ENCODE measurements at regions not wholly inside any gene's neighbourhood (a gene's known extent, or its start where the extent isn't known, plus 50 kb on each side); places are given as distances from the start of the nearest gene placed in this dataset.
A peak's percentile ranks its signal among the peaks of the same experiment; 100 is the strongest.
"Not testable (repeated sequence)": the region's sequence is repeated elsewhere in the genome, so short reads cannot be mapped to it uniquely, and the experiment has no call there.

DNA sequence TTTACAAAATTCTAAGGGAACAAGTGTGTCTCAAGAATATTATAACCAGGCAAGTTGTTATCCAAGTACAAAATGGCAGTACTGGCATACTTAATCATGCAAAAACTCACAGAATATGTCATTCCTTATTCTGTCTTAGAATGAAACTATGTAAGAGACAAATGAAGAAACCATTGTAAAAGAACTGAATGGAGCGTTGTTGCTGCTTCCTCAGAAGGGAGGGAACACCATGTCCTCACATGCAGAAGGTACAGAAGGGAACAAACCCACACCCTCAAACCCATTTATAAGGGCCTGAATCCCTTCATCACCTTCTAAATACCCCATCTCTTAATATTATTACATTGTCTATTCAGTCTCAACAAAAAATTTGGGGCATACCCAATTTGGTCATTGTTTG lies 960.0 kb downstream of the LTN1 start:
- not testable (repeated sequence) for DNase-seq

- DNase-seq: not testable (repeated sequence)
Observed at GRCh38 chr21:28031066-28031465, 961.6 kb downstream of the LTN1 start.

GRCh38 chr21:28025111-28025510 lies 967.6 kb downstream of the LTN1 start:
- DNase-seq: no peak

DNA sequence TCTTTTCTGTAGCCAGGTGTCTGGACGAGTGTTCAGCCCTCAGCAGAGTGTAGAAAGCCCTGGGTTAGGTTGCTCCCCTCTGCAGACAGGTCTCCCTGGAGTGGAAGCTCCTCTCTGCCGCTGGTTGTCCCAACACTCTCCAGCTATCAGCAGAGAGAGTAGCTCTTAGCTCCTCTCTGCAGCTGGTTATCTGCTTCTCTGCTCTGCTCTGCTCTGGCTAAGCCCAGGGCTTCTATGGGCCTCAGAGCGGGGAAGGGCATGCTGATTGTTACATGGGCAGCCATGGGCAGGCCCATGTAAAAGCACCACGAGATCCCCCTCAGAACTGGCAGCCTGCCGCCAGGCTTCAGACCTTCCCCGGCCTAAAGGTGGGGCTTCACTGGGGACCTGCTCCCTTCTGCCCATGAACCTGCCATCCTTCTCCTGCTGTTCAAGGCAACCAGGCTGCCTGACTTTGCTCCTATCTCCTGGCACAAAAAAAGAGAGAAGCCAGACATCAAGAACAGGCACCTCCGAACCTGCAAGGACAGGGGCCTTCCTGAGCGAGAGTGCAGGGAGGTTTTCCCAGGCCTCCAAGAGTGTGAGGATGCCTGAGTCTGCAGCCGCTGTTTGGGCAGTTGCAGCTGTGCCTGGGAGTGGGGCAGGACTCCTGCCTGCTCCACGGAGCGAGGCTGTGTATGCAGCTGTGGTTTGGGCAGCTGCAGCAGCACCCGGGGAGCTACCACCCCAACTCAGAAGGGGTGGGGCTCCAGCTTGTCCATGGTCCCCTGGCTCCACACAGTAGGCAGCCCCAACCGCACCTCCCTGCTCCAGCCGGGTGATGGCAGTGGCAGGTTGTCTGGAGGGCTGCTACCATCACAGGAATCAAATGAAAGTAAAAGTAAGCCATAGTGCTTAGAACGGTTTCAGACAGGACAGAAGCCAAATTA lies 973.7 kb downstream of the LTN1 start:
- DNase-seq: peak; percentile 22

- no peak for DNase-seq
Observed at GRCh38 chr21:28018213-28018612, 974.5 kb downstream of the LTN1 start.

GRCh38 chr21:28016571-28016970 lies 976.1 kb downstream of the LTN1 start:
- DNase-seq: no peak

DNA sequence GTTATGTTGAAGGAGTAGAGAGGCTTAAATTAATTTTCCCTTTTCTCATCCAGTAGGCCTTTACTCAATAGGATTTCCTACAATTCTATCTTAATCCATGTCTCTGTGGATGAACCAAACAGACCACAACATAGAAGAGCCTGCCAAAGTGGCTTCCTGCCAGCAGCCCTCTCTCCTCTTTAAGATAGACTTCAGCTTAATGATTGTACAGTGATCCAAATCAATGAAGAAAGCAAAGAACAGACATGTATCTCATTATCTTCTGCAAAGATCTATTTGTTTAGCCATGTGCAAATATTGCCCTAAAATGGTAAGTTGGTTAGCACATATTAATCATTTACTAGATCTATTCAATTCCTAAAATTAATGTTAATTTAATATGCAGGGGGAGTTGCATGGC lies 979.6 kb downstream of the LTN1 start:
- DNase-seq: not testable (repeated sequence)

DNA sequence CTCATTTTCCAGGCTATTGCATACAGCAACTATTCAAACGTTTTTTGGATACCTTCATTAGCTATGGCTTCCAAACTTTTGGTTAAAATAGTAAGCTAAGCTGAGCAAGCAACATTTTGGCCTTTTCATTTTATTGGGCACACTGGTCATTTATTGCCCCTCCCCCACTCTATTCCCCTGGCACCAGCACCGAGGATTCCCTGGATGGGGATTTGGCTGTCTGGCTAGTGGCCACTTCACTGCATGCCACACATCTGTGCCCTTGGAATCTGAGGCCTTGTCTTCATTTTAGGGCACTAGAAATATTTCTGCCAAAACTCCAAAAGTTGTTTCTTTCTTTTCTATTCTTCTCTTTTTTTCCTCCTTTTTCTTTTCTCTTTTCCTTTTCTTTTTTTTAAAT lies 980.7 kb downstream of the LTN1 start:
- DNase-seq: not testable (repeated sequence)

DNA sequence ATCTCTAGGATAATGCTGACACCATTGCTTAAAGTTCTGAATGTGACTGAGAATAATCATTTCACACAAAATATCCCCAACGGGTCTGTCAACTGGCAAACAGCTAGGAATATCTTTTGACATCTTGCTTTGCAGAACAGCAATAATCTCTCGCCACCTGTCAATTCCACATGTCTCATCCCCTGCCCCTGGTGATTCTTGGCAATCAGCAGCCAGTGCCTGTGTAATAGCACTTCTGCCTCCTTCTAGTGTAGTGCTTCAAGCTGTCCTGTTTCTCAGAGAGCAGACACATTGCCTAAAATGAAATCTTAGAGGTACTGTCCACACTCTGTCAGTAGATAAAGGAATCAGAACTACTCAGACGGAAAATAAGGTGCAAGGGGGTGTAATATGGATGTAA lies 984.4 kb downstream of the LTN1 start:
- not testable (repeated sequence) for DNase-seq

- DNase-seq: not testable (repeated sequence)
Observed at GRCh38 chr21:28003627-28004026, 989.0 kb downstream of the LTN1 start.

DNA sequence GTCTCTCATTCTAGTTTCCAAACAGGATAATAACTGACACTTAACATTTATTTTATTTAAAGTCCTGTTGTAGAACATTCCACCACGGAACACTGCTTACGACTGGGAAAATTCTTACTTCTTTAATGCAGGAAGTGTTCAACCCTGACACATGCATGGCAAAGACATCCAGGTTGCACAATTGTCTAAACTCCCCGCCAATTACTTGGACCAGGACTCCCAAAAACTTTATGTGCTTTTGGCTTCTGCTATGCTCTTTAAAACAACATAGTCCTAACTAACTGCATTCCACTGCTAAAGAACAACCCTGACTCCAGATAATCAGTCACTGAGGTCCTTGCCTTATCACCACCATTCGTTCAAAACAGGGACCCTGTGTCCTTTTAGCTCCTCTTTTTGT lies 995.8 kb downstream of the LTN1 start:
- DNase-seq: not testable (repeated sequence)

DNA sequence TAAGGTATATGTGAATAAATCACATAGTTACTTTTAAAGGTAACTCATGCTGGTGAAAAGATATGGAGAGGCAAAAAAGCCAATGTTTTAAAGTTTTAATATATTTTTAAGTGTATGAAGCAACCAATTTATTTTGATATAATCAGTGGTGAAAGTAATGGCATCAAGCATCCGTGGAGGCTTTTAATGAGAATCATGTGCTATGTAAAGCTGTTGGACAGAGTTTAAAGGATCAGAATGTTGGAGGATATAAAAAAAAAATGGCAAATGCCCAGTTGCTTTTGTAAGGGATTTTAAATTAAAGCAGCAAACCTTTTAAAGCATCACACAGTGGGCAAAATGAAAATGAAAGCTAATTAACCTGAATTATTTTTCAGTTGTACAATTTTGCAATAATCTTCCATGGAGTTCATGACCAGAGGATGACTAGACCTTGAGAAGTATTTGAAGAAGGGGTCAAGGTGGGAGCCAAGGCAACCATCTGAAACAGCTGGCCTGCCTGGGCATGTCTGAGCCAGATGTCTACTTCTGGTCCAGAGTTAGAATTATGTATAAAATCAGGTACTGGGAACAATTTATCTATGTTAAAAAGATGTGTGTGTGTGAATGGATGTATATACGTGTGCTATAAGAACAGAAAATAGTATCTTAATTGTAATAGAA lies 1007.9 kb downstream of the LTN1 start:
- not testable (repeated sequence) for DNase-seq

- DNase-seq: not testable (repeated sequence)
Observed at GRCh38 chr21:27979446-27979845, 1012.6 kb upstream of the ADAMTS5 start.

GRCh38 chr21:27975514-27975913 lies 1008.6 kb upstream of the ADAMTS5 start:
- DNase-seq: no peak

GRCh38 chr21:27974152-27974551 lies 1007.3 kb upstream of the ADAMTS5 start:
- not testable (repeated sequence) for DNase-seq

DNA sequence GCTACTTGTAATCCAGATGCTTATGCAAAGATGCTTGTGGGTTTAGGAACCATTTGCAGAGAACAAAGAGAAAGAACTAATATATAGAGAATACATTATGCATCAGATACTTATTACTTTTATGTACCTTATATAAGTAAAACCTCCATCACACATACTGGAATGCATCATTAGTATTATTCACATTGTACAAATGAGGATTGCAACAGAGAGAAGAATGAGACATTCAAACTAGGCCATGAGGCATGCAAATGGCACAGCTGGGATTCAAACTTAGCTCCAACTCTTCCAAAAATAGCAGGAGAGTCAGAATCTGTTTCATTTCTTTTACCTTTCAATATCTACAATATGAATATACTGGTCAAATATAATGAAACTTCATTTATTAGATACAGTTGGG lies 1001.4 kb upstream of the ADAMTS5 start:
- not testable (repeated sequence) for DNase-seq

DNA sequence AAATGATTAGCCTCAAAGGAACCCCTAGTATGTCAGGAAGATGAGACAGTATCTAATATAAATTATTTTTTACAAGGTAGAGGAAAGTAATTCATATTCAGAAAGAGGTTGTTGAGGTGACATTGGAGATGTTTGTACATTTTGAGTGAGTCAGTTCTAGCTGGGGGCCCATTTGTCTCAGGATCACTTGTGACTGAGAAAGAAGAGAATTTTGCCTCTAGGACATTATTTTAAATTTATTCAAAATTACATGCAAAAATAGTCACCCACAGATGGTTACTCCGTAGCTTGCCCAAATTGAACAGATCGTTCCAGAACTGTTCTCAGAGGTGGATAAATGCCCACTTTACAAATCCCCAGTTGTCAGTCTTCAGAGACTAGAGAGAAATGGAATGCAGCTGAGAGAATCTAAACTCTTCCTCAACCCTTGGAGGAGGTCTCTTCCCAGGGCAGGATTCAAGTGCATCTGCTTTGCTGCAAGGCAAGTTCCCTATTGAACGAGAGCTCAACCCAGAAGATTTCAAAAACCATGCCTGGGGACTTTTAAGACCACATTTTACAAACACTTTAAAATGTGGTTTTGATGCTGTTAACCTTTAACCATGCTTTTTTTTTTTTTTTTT lies 987.8 kb upstream of the ADAMTS5 start:
- no peak for DNase-seq

- no peak for DNase-seq
Observed at GRCh38 chr21:27953340-27954045, 986.6 kb upstream of the ADAMTS5 start.

DNA sequence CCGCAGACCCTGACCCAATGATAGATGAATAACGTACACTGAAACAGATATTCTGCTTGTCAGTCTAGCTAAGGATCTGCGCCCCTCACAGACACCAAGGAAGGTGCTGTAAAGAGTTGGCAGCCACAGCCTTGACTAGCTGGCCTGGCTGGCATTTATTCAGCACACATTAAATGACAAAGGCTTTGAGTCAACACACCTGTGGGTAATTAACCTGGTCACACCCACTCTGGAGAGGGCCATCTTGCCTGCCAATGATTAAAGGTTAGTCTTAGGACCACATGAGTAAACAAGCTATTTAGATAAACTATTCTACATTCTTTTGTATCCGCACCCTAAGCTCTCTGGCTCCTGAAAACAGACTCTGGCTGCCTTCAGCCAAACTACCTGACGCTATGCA lies 982.2 kb upstream of the ADAMTS5 start:
- DNase-seq: not testable (repeated sequence)

DNA sequence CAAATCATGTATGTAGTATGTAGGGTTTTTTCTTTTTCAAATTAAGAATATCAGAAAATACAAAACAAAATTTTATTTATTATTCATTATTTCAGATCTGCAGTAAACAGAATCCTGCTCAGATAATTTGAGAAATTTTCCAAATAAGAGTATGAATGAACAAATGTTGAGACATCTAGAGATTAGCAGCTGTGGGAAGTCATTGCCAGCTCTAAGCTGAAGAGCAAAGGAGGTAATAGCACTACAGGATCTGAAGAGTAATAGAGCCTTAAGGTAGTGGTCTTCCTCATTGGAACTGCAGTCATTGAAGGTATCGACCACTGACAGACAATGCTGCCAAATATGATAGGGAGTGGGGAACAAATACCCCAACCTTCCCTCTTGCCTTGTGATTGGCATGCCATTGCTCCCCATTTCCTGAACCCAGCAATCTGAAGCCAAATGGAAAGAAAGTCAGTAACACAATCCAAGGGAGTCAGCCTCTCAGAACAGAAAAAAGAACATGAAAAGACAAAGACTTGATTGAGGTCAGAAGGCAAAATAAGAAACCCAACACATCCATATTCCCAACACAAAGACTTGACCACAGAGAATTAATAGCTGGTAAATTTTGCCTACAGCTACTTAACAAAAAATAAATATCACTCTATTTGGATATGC lies 963.4 kb upstream of the ADAMTS5 start:
- not testable (repeated sequence) for DNase-seq

DNA sequence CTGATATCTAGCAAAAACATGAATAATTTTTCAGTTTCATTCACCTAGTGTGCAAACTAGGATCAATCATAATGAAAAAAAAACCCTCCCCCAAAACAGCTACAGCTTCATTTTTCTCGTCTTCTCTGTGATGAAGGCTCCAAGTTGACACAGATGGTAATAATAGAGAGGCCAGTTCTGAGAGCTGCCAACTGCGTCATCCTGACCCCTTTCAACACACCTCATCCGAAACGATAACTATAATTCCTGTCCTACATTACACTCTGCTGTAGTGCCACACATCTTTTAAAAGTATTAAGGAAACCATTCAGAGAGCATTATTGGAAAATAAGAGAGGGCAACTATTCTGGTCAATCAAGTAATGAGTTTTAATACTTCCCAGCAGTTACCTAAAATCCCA lies 962.3 kb upstream of the ADAMTS5 start:
- not testable (repeated sequence) for DNase-seq

- not testable (repeated sequence) for DNase-seq
Observed at GRCh38 chr21:27928534-27929115, 961.7 kb upstream of the ADAMTS5 start.

All from NK-92 treated with Interleukin-12 subunit alpha and Interleukin-12 subunit beta, amount 100 ng/mL, for 24 hours (cell line).